Activated CD4-positive, alpha-beta T cell treated with anti-CD3 and anti-CD28 coated beads, Interleukin-2, amount 50 U/mL, for 1 hour (primary cell): ENCODE measurements at regions not wholly inside any gene's neighbourhood (a gene's known extent, or its start where the extent isn't known, plus 50 kb on each side); places are given as distances from the start of the nearest gene placed in this dataset.

ENCODE experiments used
- DNase-seq: peaks from one replicate; pipeline ENCODE4 v3.0.0-alpha.2; 2020

GRCh38 chr21:18191139-18191538 is 53.5 kb upstream of the CHODL start:
- no peak for DNase-seq

- no peak for DNase-seq
Measured at GRCh38 chr21:18178509-18178908, 66.1 kb upstream of the CHODL start.

DNA sequence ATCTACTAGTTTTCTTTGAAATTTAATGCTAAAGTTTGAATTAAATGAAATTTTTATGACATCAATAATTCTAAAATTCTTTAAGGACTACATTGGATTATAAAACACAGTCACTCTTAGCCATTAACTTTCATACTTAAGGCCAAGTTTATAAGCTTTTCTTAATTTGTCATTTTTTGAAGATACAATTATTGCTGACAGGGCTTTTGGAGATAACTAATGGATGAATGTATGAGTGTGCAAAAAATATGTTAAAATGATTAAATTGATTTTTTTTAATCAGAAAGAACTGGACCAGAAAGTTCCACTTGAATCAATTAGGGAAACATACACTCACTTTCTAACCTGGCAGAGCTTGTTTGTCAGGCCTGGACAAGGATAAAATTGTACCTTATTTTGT is 70.3 kb upstream of the CHODL start:
- DNase-seq: no peak

GRCh38 chr21:18170829-18171228 is 73.8 kb upstream of the CHODL start:
- DNase-seq: no peak

DNA sequence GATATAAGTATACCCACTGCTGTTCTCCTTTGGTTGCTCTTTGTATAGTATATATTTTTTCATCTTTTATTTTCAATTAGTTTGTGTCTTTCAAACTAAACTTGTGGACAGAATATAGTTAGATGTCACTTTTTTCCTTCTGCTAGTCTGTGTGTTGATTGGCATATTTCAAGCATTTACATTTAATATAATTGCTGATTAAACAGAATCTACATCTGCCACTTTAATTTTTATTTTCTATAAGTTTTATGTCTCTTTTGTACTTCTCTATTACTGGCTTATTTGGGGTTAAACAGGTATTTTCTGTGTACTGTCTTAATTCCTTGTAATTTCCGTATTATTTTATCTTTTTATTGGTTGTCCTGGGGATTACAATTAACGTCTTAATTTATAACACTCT is 74.4 kb upstream of the CHODL start:
- DNase-seq: no peak

DNA sequence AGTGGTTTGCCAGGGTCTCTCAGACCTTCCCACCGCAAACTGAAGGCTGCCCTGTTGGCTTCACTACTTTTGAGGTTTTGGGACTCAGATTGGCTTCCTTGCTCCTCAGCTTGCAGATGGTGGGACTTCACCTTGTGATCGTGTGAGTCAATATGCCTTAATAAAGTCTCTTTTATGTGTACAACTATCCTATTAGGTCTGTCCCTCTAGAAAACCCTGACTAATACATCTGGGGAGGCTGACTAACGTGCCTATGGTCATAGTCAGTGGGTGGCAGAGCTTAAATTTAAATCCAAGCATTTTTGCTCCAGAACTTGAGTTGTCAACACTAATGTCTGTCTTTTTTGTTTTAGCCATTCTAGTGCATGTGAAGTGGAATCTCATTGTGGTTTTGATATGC is 76.5 kb upstream of the CHODL start:
- no peak for DNase-seq

DNA sequence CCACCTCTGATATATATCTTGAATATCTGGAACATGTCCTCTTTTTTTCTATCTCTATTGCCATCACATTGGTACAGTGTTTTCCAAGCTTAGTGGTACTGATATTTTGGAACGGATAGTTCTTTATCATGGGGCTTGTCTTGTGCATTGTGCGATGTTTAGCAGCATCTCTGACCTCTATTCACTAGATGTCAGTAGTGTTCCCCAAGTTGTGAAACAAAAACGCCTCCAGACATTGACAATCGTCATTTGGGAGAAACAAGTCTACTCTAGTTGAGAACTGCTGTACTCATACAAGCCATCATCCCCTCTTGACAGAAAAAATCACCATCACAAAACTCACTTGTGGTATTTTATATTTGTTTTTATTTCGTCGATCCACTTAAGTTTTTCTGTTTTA is 79.7 kb upstream of the CHODL start:
- no peak for DNase-seq

DNA sequence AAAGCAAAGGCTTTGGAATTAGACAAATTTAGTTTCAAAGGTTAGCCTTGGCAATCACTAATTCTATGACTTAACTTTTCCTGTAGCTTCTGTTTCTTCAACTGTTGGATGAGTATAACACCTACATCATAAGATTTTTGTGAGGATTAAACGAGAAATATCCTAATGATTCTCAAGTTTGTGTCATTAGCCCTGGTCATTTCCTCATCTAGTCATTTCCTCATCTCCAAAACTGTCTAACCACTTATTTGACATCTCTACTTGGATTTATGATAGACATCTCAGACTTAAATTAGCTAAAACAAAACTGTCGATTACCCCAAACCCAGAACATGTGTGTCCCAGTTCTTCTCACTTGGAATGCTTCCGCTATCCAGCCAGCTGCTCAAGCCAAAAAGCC is 80.2 kb upstream of the CHODL start:
- no peak for DNase-seq

GRCh38 chr21:18163956-18164355 is 80.7 kb upstream of the CHODL start:
- DNase-seq: no peak

DNA sequence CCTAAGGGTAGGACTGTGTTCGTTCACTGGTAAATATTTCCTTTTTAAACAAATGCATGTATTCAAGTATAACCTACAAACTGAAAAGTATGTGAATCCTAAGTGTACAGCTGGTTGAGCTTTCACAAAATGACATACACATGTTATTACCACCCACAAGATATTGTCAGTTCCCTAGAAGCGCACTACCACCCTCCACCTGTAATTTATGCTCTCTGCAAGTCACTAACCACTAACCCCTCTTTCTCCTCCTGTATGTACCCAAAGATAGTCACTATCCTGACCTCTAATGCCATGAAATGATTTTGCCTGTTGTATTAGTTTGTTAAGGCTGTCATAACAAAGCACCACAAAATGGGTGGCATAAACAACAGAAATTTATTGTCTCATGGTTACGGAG is 82.8 kb upstream of the CHODL start:
- no peak for DNase-seq

- no peak for DNase-seq
Measured at GRCh38 chr21:18157406-18157805, 87.2 kb upstream of the CHODL start.

- no peak for DNase-seq
Measured at GRCh38 chr21:18155508-18156193, 89.0 kb upstream of the CHODL start.

DNA sequence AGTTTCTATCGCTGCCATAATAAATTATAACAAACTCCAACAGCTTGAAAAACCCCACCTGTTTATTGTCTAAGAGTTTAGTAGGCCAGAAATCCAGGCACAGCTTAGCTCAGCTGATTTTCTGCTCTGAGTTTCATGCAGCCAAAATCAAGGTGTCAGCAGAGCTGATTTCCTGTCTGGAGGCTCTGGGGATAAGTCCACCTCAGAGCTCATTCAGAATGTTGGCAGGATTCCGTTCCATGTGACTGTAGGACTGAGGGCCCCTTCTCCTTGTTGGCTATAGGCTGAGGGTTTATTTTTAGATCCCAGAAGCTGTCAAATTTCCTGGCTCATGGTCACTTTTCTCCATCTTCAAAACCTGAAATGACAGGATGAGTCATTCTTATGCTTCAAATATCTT is 91.6 kb upstream of the CHODL start:
- DNase-seq: no peak

DNA sequence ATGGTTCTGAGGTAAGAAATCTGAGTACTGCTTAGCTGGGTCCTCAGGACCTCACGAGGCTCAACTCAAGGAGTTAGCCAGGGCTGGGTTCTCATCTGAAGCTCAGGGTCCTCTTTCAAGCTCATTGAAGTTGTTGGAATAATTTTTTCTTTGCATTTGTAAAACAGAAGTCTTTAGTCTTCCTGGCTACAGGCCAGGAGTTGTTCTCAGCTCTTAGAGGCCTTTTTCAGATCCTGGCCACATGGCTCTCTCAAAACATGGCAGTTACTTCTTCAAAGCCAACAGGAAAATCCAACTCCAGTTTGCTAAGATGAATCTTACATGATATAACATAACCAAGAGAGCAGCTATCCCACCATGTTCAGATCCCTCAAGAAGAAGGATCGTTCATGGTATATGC is 92.3 kb upstream of the CHODL start:
- no peak for DNase-seq

GRCh38 chr21:18151046-18151445 is 93.6 kb upstream of the CHODL start:
- DNase-seq: no peak

DNA sequence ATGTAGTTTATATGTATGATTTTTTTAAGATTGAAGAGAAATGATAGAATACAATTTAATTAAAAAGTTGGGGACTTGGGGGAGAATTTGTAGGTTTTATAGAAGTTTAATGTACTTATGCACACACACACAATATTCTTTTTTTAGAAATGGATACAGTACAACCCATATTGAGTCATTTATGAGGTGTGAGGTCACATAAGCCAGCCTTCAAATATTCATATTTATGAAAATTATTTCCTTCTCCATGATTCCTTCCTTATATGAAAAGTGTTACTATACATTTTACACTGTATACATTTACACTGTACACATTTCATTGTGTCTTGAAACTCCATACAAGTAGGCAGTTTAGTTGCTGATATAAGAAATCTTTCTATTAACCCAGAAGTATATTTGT is 96.2 kb upstream of the CHODL start:
- no peak for DNase-seq

DNA sequence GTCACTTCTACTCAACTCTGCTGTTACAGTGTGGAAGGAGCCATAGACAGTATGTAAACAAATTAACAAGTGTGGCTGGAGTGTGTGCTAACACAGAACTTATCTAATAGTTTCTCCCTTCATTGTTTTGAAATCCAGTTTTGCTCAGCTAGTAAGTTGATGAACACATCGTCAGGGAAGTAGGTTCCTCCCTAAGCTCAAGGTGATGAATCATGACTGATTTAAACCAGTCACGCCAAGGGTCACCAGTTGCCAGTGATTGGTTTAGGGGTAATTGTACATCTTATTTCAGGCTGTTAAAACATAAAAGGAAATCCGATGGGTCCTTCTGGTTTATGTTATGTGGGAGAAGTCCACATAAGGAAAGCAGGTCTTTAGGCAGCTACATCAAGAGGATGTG is 97.0 kb upstream of the CHODL start:
- DNase-seq: no peak

DNA sequence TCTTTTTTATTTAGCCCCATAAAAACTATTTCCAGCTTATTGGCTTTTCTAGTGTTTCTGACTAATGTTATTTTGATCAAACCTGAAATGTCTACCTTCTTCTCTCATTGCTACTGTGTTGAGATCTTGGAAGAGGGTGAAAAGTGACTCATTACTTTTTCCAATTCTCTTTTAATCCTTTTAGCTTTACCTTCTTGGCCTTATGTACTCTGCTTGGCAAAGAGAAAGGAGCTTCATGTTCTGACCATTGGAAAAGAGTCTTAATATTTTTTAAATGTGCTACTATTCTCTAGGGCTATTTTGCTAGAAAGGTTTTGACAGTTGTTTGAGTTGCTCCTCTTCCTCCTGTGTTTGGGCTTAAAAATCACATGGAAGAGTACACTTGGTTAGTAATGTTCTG is 97.8 kb upstream of the CHODL start:
- no peak for DNase-seq

DNA sequence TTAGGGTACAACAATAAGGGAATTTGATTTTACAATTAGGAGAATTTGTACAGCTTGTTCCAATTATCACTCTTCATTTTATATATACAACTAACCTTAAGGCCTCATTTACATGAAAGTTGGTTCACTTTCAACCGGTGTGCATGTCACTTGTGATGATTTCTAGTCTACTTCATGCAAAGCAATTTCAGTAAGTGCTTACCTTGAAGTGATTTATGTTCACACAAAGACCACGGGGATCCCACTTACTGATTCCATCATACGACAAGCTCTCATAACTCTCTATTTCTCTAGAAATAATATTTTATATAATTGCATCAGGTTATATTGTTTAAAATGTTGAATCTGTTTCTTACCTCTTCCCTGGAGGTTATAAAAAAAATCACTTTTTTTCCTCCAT is 100.3 kb upstream of the CHODL start:
- no peak for DNase-seq

GRCh38 chr21:18142655-18143054 is 102.0 kb upstream of the CHODL start:
- no peak for DNase-seq

GRCh38 chr21:18138507-18138906 is 106.1 kb upstream of the CHODL start:
- no peak for DNase-seq

- no peak for DNase-seq
Measured at GRCh38 chr21:18129526-18129925, 115.1 kb upstream of the CHODL start.

- DNase-seq: no peak
Measured at GRCh38 chr21:18118566-18118965, 126.1 kb upstream of the CHODL start.

DNA sequence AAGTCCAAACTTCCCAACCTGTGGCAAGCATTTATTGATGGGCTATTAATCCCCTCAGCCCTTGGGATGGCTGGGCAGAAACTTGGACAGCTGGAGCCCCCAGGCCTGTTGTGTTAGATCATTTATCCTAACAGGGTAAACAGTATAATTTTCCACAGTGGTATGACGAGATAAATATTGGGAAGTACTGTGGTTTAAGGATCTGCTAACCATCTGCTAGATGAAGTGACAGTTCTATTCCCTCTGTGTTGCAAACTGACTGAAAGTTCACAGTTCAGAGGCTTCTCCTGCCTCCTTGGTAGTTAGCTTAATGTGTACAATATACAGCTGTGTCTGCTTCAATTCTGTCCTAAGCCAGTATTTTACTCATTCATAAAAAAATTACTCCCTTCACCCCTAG is 127.5 kb upstream of the CHODL start:
- DNase-seq: no peak

- no peak for DNase-seq
Measured at GRCh38 chr21:18114810-18115209, 129.8 kb upstream of the CHODL start.

DNA sequence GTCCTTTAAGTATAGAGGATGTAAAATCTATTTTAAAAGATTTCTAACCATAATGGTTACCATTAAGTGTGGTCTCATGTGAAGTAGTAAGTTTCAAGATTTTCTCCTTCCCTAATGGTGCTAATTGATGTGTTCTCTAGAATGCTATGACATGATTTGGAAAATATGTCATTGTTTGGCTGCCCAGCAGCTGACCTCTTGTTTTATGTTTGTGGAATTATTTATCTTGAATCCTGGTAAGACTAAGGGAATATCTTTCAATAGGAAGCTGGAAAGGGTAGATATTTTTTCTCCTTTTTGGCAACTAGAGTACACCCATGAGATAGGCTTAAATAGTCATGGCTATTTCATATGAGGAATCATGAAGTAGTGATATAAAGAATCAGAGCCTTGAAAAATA is 139.8 kb upstream of the CHODL start:
- no peak for DNase-seq
